T-helper 2 cell (primary cell): ENCODE measurements at regions not wholly inside any gene's neighbourhood (a gene's known extent, or its start where the extent isn't known, plus 50 kb on each side); places are given as distances from the start of the nearest gene placed in this dataset.
"Not testable (repeated sequence)": the region's sequence is repeated elsewhere in the genome, so short reads cannot be mapped to it uniquely, and the experiment has no call there.

ENCODE experiments used
- DNase-seq, 5 experiments: peaks; one replicate each; pipeline versions ENCODE4 v3.0.0 to v3.0.0-alpha.2; 2012 to 2022

GRCh38 chr22:48506506-48507145 lies 1321.0 kb downstream of the BRD1 start:
- no peak for DNase-seq

GRCh38 chr22:48505891-48506290 lies 1321.8 kb downstream of the BRD1 start:
- no peak for DNase-seq

- no peak for DNase-seq
Observed at GRCh38 chr22:48504519-48505140, 1323.0 kb downstream of the BRD1 start.

- DNase-seq, result no peak
Observed at GRCh38 chr22:48503876-48504275, 1323.8 kb downstream of the BRD1 start.

- no peak for DNase-seq
Observed at GRCh38 chr22:48503035-48503625, 1324.5 kb downstream of the BRD1 start.

GRCh38 chr22:48501231-48501750 lies 1326.4 kb downstream of the BRD1 start:
- DNase-seq, result no peak

GRCh38 chr22:48500471-48501230 lies 1327.0 kb downstream of the BRD1 start:
- no peak for DNase-seq

GRCh38 chr22:48499456-48500425 lies 1327.9 kb downstream of the BRD1 start:
- no peak for DNase-seq

- DNase-seq, result no peak
Observed at GRCh38 chr22:48498526-48499331, 1328.9 kb downstream of the BRD1 start.

GRCh38 chr22:48497743-48498520 lies 1329.7 kb downstream of the BRD1 start:
- not testable (repeated sequence) for DNase-seq

- DNase-seq, result no peak
Observed at GRCh38 chr22:48496987-48497650, 1330.6 kb downstream of the BRD1 start.

- no peak for DNase-seq
Observed at GRCh38 chr22:48496226-48496845, 1331.3 kb downstream of the BRD1 start.

- DNase-seq, result peak in 1 of 5 experiments; percentile 1
Observed at GRCh38 chr22:48495751-48496080, 1332.0 kb downstream of the BRD1 start.

- peak in 1 of 5 experiments; percentile 1 for DNase-seq
Observed at GRCh38 chr22:48494968-48495750, 1332.5 kb downstream of the BRD1 start.

GRCh38 chr22:48494256-48494967 lies 1333.3 kb downstream of the BRD1 start:
- DNase-seq, result no peak

GRCh38 chr22:48493733-48494132 lies 1333.9 kb downstream of the BRD1 start:
- no peak for DNase-seq
